OCI-LY1 (cell line): ENCODE measurements at regions not wholly inside any gene's neighbourhood (a gene's known extent, or its start where the extent isn't known, plus 50 kb on each side); places are given as distances from the start of the nearest gene placed in this dataset.

Experiments
- H2AFZ ChIP-seq: fragments of 200-600 bp; sonication (generic), shearing (Covaris generic); 2 replicates; pipeline ENCODE4 v1.6.0; 2014; ENCODE audit warnings: antibody characterized with exemption, mild to moderate bottlenecking, low read length
- H3F3A ChIP-seq: fragments of 200-600 bp; sonication (generic), shearing (Covaris generic); 2 replicates; pipeline ENCODE4 v1.6.0; 2014; ENCODE audit warnings: mild to moderate bottlenecking, antibody characterized with exemption, low read length, moderate library complexity; ENCODE audit not compliant: insufficient read depth
- H3K27ac ChIP-seq: fragments of 200-600 bp; sonication (generic); 2 replicates; pipeline ENCODE4 v1.5.1; 2014; ENCODE audit warnings: low read length, mixed run types, mild to moderate bottlenecking, low read depth; ENCODE audit not compliant: poor library complexity, severe bottlenecking
- H3K27me3 ChIP-seq: fragments of 200-600 bp; sonication (generic); 2 replicates; pipeline ENCODE4 v1.6.0; 2014; ENCODE audit warnings: antibody characterized with exemption, mild to moderate bottlenecking, low read length, moderate library complexity; ENCODE audit not compliant: insufficient read depth
- H3K36me3 ChIP-seq: fragments of 200-600 bp; sonication (generic); 2 replicates; pipeline ENCODE4 v1.6.1; 2014; ENCODE audit warnings: mild to moderate bottlenecking, antibody characterized with exemption, low read length, moderate library complexity, mixed read lengths; ENCODE audit not compliant: insufficient read depth
- H3K4me1 ChIP-seq: fragments of 200-600 bp; sonication (generic); 2 replicates; pipeline ENCODE4 v1.5.1; 2014; ENCODE audit warnings: mild to moderate bottlenecking, low read length, moderate library complexity; ENCODE audit not compliant: insufficient read depth, severe bottlenecking
- H3K4me2 ChIP-seq: fragments of 200-600 bp; sonication (generic), shearing (Covaris generic); 2 replicates; pipeline ENCODE4 v1.6.1; 2014; ENCODE audit warnings: low read length
- H3K4me3 ChIP-seq: fragments of 200-600 bp; sonication (generic); 2 replicates; pipeline ENCODE4 v1.5.1; 2014; ENCODE audit warnings: low read length, low read depth, mild to moderate bottlenecking, mixed read lengths; ENCODE audit not compliant: poor library complexity, severe bottlenecking
- H3K79me2 ChIP-seq: fragments of 200-600 bp; shearing (Covaris generic); 2 replicates; pipeline ENCODE4 v1.6.1; 2016; ENCODE audit warnings: mixed run types, low read length, mixed read lengths; ENCODE audit not compliant: insufficient read depth
- H3K9ac ChIP-seq: fragments of 200-600 bp; sonication (generic), shearing (Covaris generic); 2 replicates; pipeline ENCODE4 v1.6.1; 2014; ENCODE audit warnings: mild to moderate bottlenecking, low read length, mixed read lengths
- H3K9me2 ChIP-seq: fragments of 200-600 bp; sonication (generic), shearing (Covaris generic); 2 replicates; pipeline ENCODE4 v1.6.1; 2014; ENCODE audit warnings: low read depth, mild to moderate bottlenecking, low read length, mixed read lengths
- H3K9me3 ChIP-seq: fragments of 200-600 bp; shearing (Covaris generic); 2 replicates; pipeline ENCODE4 v1.6.1; 2014; ENCODE audit warnings: low read length, mixed read lengths
- H4K20me1 ChIP-seq: fragments of 200-600 bp; sonication (generic), shearing (Covaris generic); 2 replicates; pipeline ENCODE4 v1.6.0; 2016; ENCODE audit warnings: mild to moderate bottlenecking, low read length; ENCODE audit not compliant: insufficient read depth
- CTCF ChIP-seq: fragments of 200-600 bp; sonication (generic), shearing (Covaris generic); IDR thresholded peaks from 2 replicates; pipeline ENCODE4 v1.5.1; 2017; ENCODE audit warnings: mild to moderate bottlenecking, antibody characterized with exemption, low read length, moderate library complexity, mixed read lengths
- EZH2 ChIP-seq: fragments of 200-600 bp; sonication (generic), shearing (Covaris generic); IDR thresholded peaks from 2 replicates; pipeline ENCODE4 v1.8.0; 2017; ENCODE audit warnings: borderline replicate concordance, mixed run types, mild to moderate bottlenecking, antibody characterized with exemption, low read length, moderate library complexity, mixed read lengths

GRCh38 chr21:35139382-35139715 lies 90.2 kb upstream of the RUNX1 start:
- Histone ChIP-seq H3K36me3 (no peaks in the 10 kb centered on the region), H4K20me1 (no peaks in the 10 kb centered on the region), H2AFZ (no peak overlapping the region), H3K4me2 (peak overlapping the region; percentile 74), H3K4me1 (peaks cover 50% of the 10 kb centered on the region), H3K4me3 (peak overlapping the region; percentile 43), H3K79me2 (no peaks in the 10 kb centered on the region), H3K9ac (peak overlapping the region; percentile 58), H3F3A (0 out of 2 replicates have a peak, but pooled peaks cover 4% of the 10 kb centered on the region), H3K9me3 (no peaks in the 10 kb centered on the region), H3K9me2 (no peaks in the 10 kb centered on the region), H3K27ac (peak overlapping the region; percentile 92), H3K27me3 (no peaks in the 10 kb centered on the region)
- no peak for TF ChIP-seq CTCF
- no peak for TF ChIP-seq EZH2

- H3K79me2 ChIP-seq: no peaks in the 10 kb centered on the region
- no peaks in the 10 kb centered on the region for H3K27me3 ChIP-seq
- H3K36me3 ChIP-seq: no peaks in the 10 kb centered on the region
- peaks cover 46% of the 10 kb centered on the region for H3K4me1 ChIP-seq
- H4K20me1 ChIP-seq: no peaks in the 10 kb centered on the region
- no peaks in the 10 kb centered on the region for H3K9me3 ChIP-seq
- H3K27ac ChIP-seq: peak overlapping the region; percentile 92
- no peak overlapping the region for H2AFZ ChIP-seq
- H3K4me2 ChIP-seq: peak overlapping the region; percentile 74
- no peaks in the 10 kb centered on the region for H3K9me2 ChIP-seq
- H3K9ac ChIP-seq: peak overlapping the region; percentile 58
- TF ChIP-seq CTCF (no peak; the same call in 1 of the 2 replicates), EZH2 (no peak)
- H3F3A ChIP-seq: 0 out of 2 replicates have a peak, but pooled peaks cover 4% of the 10 kb centered on the region
- H3K4me3 ChIP-seq: peak overlapping the region; percentile 43
Observed at GRCh38 chr21:35138665-35139381, 89.7 kb upstream of the RUNX1 start.

GRCh38 chr21:35136586-35137219 lies 87.6 kb upstream of the RUNX1 start:
- no peaks in the 10 kb centered on the region for H3K27me3 ChIP-seq
- no peak overlapping the region for H3K9ac ChIP-seq
- H3K4me2 ChIP-seq: no peak overlapping the region
- TF ChIP-seq EZH2: no peak
- TF ChIP-seq CTCF: no peak
- H4K20me1 ChIP-seq: no peaks in the 10 kb centered on the region
- no peaks in the 10 kb centered on the region for H3K79me2 ChIP-seq
- H2AFZ ChIP-seq: no peak overlapping the region
- H3K4me3 ChIP-seq: no peak overlapping the region
- 0 out of 2 replicates have a peak, but pooled peaks cover 4% of the 10 kb centered on the region for H3F3A ChIP-seq
- no peaks in the 10 kb centered on the region for H3K36me3 ChIP-seq
- H3K4me1 ChIP-seq: peaks cover 46% of the 10 kb centered on the region
- no peaks in the 10 kb centered on the region for H3K9me2 ChIP-seq
- H3K27ac ChIP-seq: peak overlapping the region; percentile 92
- H3K9me3 ChIP-seq: no peaks in the 10 kb centered on the region
